C4-2B (cell line): ENCODE measurements at regions not wholly inside any gene's neighbourhood (a gene's known extent, or its start where the extent isn't known, plus 50 kb on each side); places are given as distances from the start of the nearest gene placed in this dataset.

ENCODE experiments used
- CTCF ChIP-seq: fragments of 450-650 bp; conservative IDR thresholded peaks from 2 replicates; pipeline ENCODE4 v1.5.1; 2017; ENCODE audit warnings: mild to moderate bottlenecking
- ZFX ChIP-seq: fragments of 450-650 bp; IDR thresholded peaks from 2 replicates; pipeline ENCODE4 v1.6.1; 2017

GRCh38 chr5:101136454-101136853, 233.4 kb upstream of the ST8SIA4 start:
- no peak for TF ChIP-seq CTCF
- no peak for TF ChIP-seq ZFX
